ENCODE measurements at regions not wholly inside any gene's neighbourhood (a gene's known extent, or its start where the extent isn't known, plus 50 kb on each side); places are given as distances from the start of the nearest gene placed in this dataset.

DNA sequence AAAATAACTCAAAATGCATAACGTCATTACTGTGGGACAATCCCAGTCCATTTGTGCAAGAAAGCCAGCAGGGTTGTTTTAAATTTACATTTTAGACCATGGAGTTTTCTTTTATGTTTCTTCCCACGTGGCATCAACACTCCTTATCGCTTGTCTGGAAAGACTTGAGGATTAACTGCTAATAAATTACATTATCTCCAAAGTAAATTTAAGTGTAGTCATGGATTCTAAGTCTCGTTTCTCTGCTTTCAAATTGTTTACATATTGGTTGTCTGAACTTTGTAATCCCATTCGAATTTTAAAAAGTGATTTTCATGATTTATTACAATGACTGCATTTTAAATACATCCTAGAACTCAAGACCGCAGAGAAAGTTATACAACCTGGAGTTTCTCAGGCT is 119.3 kb upstream of the ADAMTS5 start:
- no peaks in the 10 kb centered on the region for H3K27me3 ChIP-seq (ENCODE audit: control insufficient read depth, insufficient read depth, low read length, poor library complexity, severe bottlenecking)
- TF ChIP-seq, protein P1, sequence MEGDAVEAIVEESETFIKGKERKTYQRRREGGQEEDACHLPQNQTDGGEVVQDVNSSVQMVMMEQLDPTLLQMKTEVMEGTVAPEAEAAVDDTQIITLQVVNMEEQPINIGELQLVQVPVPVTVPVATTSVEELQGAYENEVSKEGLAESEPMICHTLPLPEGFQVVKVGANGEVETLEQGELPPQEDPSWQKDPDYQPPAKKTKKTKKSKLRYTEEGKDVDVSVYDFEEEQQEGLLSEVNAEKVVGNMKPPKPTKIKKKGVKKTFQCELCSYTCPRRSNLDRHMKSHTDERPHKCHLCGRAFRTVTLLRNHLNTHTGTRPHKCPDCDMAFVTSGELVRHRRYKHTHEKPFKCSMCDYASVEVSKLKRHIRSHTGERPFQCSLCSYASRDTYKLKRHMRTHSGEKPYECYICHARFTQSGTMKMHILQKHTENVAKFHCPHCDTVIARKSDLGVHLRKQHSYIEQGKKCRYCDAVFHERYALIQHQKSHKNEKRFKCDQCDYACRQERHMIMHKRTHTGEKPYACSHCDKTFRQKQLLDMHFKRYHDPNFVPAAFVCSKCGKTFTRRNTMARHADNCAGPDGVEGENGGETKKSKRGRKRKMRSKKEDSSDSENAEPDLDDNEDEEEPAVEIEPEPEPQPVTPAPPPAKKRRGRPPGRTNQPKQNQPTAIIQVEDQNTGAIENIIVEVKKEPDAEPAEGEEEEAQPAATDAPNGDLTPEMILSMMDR (conservative IDR thresholded peaks at IDR 0.05), result no peak
- no peaks in the 10 kb centered on the region for H3K36me3 Mint-ChIP-seq (ENCODE audit: low read depth)
- no peak for DNase-seq
- no peaks in the 10 kb centered on the region for H3K27me3 Mint-ChIP-seq (ENCODE audit: insufficient read depth)
- H3K27ac Mint-ChIP-seq, result no peak overlapping the region
- H3K4me1 Mint-ChIP-seq, result peaks cover 6% of the 10 kb centered on the region
- H3K4me3 ChIP-seq (ENCODE audit: low read length), result no peak overlapping the region
- 90% methylated on average over 2 to 6 of the region's 6 CpGs for WGBS, 2 experiments (ENCODE audit: insufficient coverage in 1 of 2, insufficient read length in 1 of 2)
- H3K27ac ChIP-seq (ENCODE audit: low read depth, low read length), result no peak overlapping the region
- no peaks in the 10 kb centered on the region for H3K9me3 ChIP-seq (ENCODE audit: control insufficient read depth, low read length)
- no peak overlapping the region for H3K4me3 Mint-ChIP-seq
- no peaks in the 10 kb centered on the region for H3K36me3 ChIP-seq (ENCODE audit: control insufficient read depth, insufficient read depth, low read length)
- no peaks in the 10 kb centered on the region for H3K9me3 Mint-ChIP-seq
- H3K9ac ChIP-seq (ENCODE audit: extremely low read depth, low read length, poor library complexity, severe bottlenecking), result no peak overlapping the region
- peaks cover 5% of the 10 kb centered on the region for H3K4me1 ChIP-seq (ENCODE audit: control insufficient read depth, insufficient read depth, low read length)

DNA sequence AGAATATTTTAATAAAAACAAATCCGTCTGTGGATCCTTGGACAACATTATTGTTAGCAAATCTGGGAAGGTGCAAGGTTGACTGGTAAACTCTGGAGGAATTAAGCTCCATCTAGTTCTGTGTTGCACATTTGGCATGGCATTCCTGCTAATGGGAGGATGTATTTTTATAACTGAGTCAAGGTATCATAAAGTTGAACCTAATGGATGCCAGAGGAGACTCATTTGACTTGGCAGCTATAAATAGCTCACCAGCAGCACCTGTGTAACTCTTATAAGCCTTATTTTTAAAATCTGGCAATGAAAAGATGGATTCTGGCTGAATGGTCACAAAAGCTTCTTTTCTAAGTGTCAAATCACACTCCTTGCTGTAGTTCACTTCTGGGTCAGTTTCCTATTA is 118.5 kb upstream of the ADAMTS5 start:
- Mint-ChIP-seq H3K27ac (no peak overlapping the region), H3K27me3 (ENCODE audit: insufficient read depth) (no peaks in the 10 kb centered on the region), H3K4me3 (no peak overlapping the region), H3K4me1 (peaks cover 6% of the 10 kb centered on the region), H3K36me3 (ENCODE audit: low read depth) (no peaks in the 10 kb centered on the region), H3K9me3 (no peaks in the 10 kb centered on the region)
- Histone ChIP-seq H3K27me3 (ENCODE audit: control insufficient read depth, insufficient read depth, low read length, poor library complexity, severe bottlenecking) (no peaks in the 10 kb centered on the region), H3K9me3 (ENCODE audit: control insufficient read depth, low read length) (no peaks in the 10 kb centered on the region), H3K27ac (ENCODE audit: low read depth, low read length) (no peak overlapping the region), H3K4me1 (ENCODE audit: control insufficient read depth, insufficient read depth, low read length) (peaks cover 5% of the 10 kb centered on the region), H3K36me3 (ENCODE audit: control insufficient read depth, insufficient read depth, low read length) (no peaks in the 10 kb centered on the region), H3K4me3 (ENCODE audit: low read length) (no peak overlapping the region), H3K9ac (ENCODE audit: extremely low read depth, low read length, poor library complexity, severe bottlenecking) (no peak overlapping the region)
- 96 to 100% methylated on average over 1 of the region's 1 CpG for WGBS, 2 experiments (ENCODE audit: insufficient coverage in 1 of 2, insufficient read length in 1 of 2)
- TF ChIP-seq, protein P1 (conservative IDR thresholded peaks at IDR 0.05), result no peak
- no peak for DNase-seq

DNA sequence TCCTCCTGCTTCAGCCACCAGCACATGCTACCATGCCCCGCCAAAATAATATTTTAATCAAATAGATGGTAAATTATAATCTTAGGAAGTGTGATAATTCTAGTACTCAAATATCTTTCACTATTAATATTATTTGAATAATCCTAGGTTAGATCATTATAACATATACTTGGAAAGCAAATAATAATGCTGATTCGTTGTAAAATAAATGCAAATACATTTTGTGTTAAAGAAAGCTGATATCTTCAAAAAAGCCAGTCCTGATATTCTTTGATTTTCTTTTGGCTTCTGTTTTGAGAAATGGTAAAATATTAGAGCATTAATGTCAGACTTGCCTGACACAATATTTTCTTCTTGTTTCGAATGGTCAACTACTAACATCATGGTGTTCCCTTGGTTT is 116.3 kb upstream of the ADAMTS5 start:
- Histone ChIP-seq H3K4me1 (ENCODE audit: control insufficient read depth, insufficient read depth, low read length) (peaks cover 5% of the 10 kb centered on the region), H3K9ac (ENCODE audit: extremely low read depth, low read length, poor library complexity, severe bottlenecking) (no peak overlapping the region), H3K4me3 (ENCODE audit: low read length) (no peak overlapping the region), H3K27me3 (ENCODE audit: control insufficient read depth, insufficient read depth, low read length, poor library complexity, severe bottlenecking) (no peaks in the 10 kb centered on the region), H3K9me3 (ENCODE audit: control insufficient read depth, low read length) (no peaks in the 10 kb centered on the region), H3K27ac (ENCODE audit: low read depth, low read length) (no peak overlapping the region), H3K36me3 (ENCODE audit: control insufficient read depth, insufficient read depth, low read length) (no peaks in the 10 kb centered on the region)
- Mint-ChIP-seq H3K9me3 (no peaks in the 10 kb centered on the region), H3K27me3 (ENCODE audit: insufficient read depth) (no peaks in the 10 kb centered on the region), H3K27ac (no peak overlapping the region), H3K36me3 (ENCODE audit: low read depth) (no peaks in the 10 kb centered on the region), H3K4me1 (peaks cover 11% of the 10 kb centered on the region), H3K4me3 (no peak overlapping the region)
- no peak for DNase-seq
- 84 to 92% methylated on average over 2 of the region's 3 CpGs for WGBS, 2 experiments (ENCODE audit: insufficient coverage in 1 of 2, insufficient read length in 1 of 2)
- TF ChIP-seq, protein P1 (conservative IDR thresholded peaks at IDR 0.05), result no peak

Measured in endodermal cell (in vitro differentiated cells).